Hepatocyte (in vitro differentiated cells): ENCODE measurements at regions not wholly inside any gene's neighbourhood (a gene's known extent, or its start where the extent isn't known, plus 50 kb on each side); places are given as distances from the start of the nearest gene placed in this dataset.
A peak's percentile ranks its signal among the peaks of the same experiment; 100 is the strongest.

Experiments
- DNase-seq: peaks from one replicate; pipeline ENCODE4 v3.0.0-alpha.2; 2016; ENCODE audit warnings: low spot score
- H2AFZ ChIP-seq: fragments of 200-600 bp; sonication (generic); 2 replicates; pipeline ENCODE4 v1.6.0; 2016; ENCODE audit warnings: antibody characterized with exemption, mild to moderate bottlenecking
- H3K27ac ChIP-seq: fragments of 200-600 bp; sonication (generic); 2 replicates; pipeline ENCODE4 v1.5.1; 2016; ENCODE audit warnings: mild to moderate bottlenecking
- H3K27me3 ChIP-seq: fragments of 200-600 bp; sonication (generic); 2 replicates; pipeline ENCODE4 v1.6.1; 2016
- H3K36me3 ChIP-seq: fragments of 200-600 bp; sonication (generic); replicated peaks from 2 replicates; pipeline ENCODE4 v1.5.1; 2016; ENCODE audit warnings: low read depth; ENCODE audit not compliant: insufficient read depth
- H3K4me1 ChIP-seq: fragments of 200-600 bp; sonication (generic); 2 replicates; pipeline ENCODE4 v1.5.1; 2016; ENCODE audit warnings: mild to moderate bottlenecking, moderate library complexity; ENCODE audit not compliant: insufficient read depth
- H3K4me2 ChIP-seq: fragments of 200-600 bp; sonication (generic); 2 replicates; pipeline ENCODE4 v1.6.0; 2016
- H3K4me3 ChIP-seq: fragments of 200-600 bp; sonication (generic); 2 replicates; pipeline ENCODE4 v1.5.1; 2016; ENCODE audit warnings: mild to moderate bottlenecking
- H3K79me2 ChIP-seq: fragments of 200-600 bp; sonication (generic); 2 replicates; pipeline ENCODE4 v1.6.0; 2017; ENCODE audit warnings: mild to moderate bottlenecking
- H3K9me2 ChIP-seq: fragments of 200-600 bp; sonication (generic); replicated peaks from 2 replicates; pipeline ENCODE4 v1.6.0; 2017; ENCODE audit warnings: mild to moderate bottlenecking; ENCODE audit not compliant: insufficient read depth
- H3K9me3 ChIP-seq: fragments of 200-600 bp; sonication (generic); 2 replicates; pipeline ENCODE4 v1.5.1; 2016; ENCODE audit warnings: low read depth, mild to moderate bottlenecking
- H4K20me1 ChIP-seq: fragments of 200-600 bp; sonication (generic); 2 replicates; pipeline ENCODE4 v1.6.0; 2016; ENCODE audit warnings: mild to moderate bottlenecking; ENCODE audit not compliant: insufficient read depth, poor library complexity, severe bottlenecking
- CTCF ChIP-seq: fragments of 200-600 bp; sonication (generic); IDR thresholded peaks from 2 replicates; pipeline ENCODE4 v1.5.1; 2016; ENCODE audit warnings: antibody characterized with exemption, mild to moderate bottlenecking; ENCODE audit not compliant: poor library complexity
- EZH2 ChIP-seq: fragments of 200-600 bp; sonication (generic); IDR thresholded peaks from 2 replicates; pipeline ENCODE4 v1.6.1; 2016; ENCODE audit warnings: antibody characterized with exemption, mild to moderate bottlenecking, borderline replicate concordance
- EZH2phosphoT487 ChIP-seq: fragments of 200-600 bp; sonication (generic); IDR thresholded peaks from one replicate; pipeline ENCODE4 v1.6.1; 2018; ENCODE audit warnings: antibody characterized with exemption, mild to moderate bottlenecking, low read depth, moderate library complexity; ENCODE audit not compliant: unreplicated experiment, severe bottlenecking
- WGBS: methylation state at CpG from one replicate; pipeline ENCODE4 v1.1.6; 2016; ENCODE audit warnings: low lambda C conversion rate; ENCODE audit errors: missing lambda C conversion rate; 5-methylcytosine and 5-hydroxymethylcytosine counted together

DNA sequence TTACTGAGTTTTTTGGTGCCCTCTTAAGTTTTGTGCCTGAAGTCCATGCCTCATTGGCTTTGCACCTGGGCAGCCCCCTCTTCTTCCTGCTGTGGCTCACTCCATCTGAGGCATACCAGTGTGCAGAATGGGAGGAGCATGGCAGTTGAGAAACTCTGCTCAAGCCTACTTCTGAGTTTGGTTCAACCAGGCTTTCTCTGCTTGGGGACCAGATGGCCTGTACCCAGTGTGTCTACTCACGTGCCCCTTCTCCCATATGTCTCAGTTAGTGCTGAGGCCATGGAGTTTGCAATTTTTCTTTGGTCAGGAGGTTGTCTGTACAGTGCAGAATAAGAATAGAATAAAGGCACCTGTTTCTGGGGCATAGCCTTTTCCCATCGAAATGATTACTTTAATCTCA, 383.3 kb upstream of the DDHD1 start:
- 92% methylated on average over 2 of the region's 2 CpGs for WGBS
- no peak for DNase-seq
- no peak overlapping the region for H3K27ac ChIP-seq
- TF ChIP-seq EZH2phosphoT487 (no peak), EZH2 (no peak), CTCF (no peak)
- H3K9me2 ChIP-seq, result no peaks in the 10 kb centered on the region
- H3K36me3 ChIP-seq, result no peaks in the 10 kb centered on the region
- no peaks in the 10 kb centered on the region for H4K20me1 ChIP-seq
- no peak overlapping the region for H3K4me3 ChIP-seq
- H2AFZ ChIP-seq, result no peak overlapping the region
- no peaks in the 10 kb centered on the region for H3K9me3 ChIP-seq
- H3K79me2 ChIP-seq, result no peaks in the 10 kb centered on the region
- peaks cover 16% of the 10 kb centered on the region for H3K4me1 ChIP-seq
- H3K27me3 ChIP-seq, result no peaks in the 10 kb centered on the region
- H3K4me2 ChIP-seq, result no peak overlapping the region

GRCh38 chr14:53534841-53535240, 381.7 kb upstream of the DDHD1 start:
- H3K27me3 ChIP-seq, result no peaks in the 10 kb centered on the region
- no peaks in the 10 kb centered on the region for H3K79me2 ChIP-seq
- no peak overlapping the region for H3K4me2 ChIP-seq
- H3K9me3 ChIP-seq, result no peaks in the 10 kb centered on the region
- no peak overlapping the region for H3K4me3 ChIP-seq
- H4K20me1 ChIP-seq, result no peaks in the 10 kb centered on the region
- H3K27ac ChIP-seq, result no peak overlapping the region
- peaks cover 16% of the 10 kb centered on the region for H3K4me1 ChIP-seq
- no peak for DNase-seq
- H2AFZ ChIP-seq, result no peak overlapping the region
- WGBS, result 73% methylated on average over 6 of the region's 6 CpGs
- TF ChIP-seq EZH2phosphoT487, result no peak
- no peaks in the 10 kb centered on the region for H3K36me3 ChIP-seq
- no peaks in the 10 kb centered on the region for H3K9me2 ChIP-seq

GRCh38 chr14:53533384-53533970, 380.4 kb upstream of the DDHD1 start:
- H3K4me3 ChIP-seq, result no peak overlapping the region
- H2AFZ ChIP-seq, result no peak overlapping the region
- no peak for DNase-seq
- TF ChIP-seq EZH2 (no peak), EZH2phosphoT487 (no peak), CTCF (no peak)
- H3K4me2 ChIP-seq, result no peak overlapping the region
- H4K20me1 ChIP-seq, result no peaks in the 10 kb centered on the region
- no peaks in the 10 kb centered on the region for H3K27me3 ChIP-seq
- H3K79me2 ChIP-seq, result no peaks in the 10 kb centered on the region
- H3K27ac ChIP-seq, result peak overlapping the region; percentile 66
- H3K9me2 ChIP-seq, result no peaks in the 10 kb centered on the region
- WGBS, result 91% methylated on average over 4 of the region's 4 CpGs
- no peaks in the 10 kb centered on the region for H3K9me3 ChIP-seq
- no peaks in the 10 kb centered on the region for H3K36me3 ChIP-seq
- peaks cover 16% of the 10 kb centered on the region for H3K4me1 ChIP-seq

- H4K20me1 ChIP-seq, result no peaks in the 10 kb centered on the region
- no peaks in the 10 kb centered on the region for H3K27me3 ChIP-seq
- 72% methylated on average over 6 of the region's 6 CpGs for WGBS
- no peaks in the 10 kb centered on the region for H3K36me3 ChIP-seq
- H3K79me2 ChIP-seq, result no peaks in the 10 kb centered on the region
- DNase-seq, result no peak
- no peaks in the 10 kb centered on the region for H3K9me3 ChIP-seq
- TF ChIP-seq EZH2, result no peak
- TF ChIP-seq CTCF, result no peak
- TF ChIP-seq EZH2phosphoT487, result no peak
- H3K4me1 ChIP-seq, result peaks cover 12% of the 10 kb centered on the region
- no peak overlapping the region for H3K4me2 ChIP-seq
- no peak overlapping the region for H2AFZ ChIP-seq
- H3K27ac ChIP-seq, result peak overlapping the region; percentile 66
- no peak overlapping the region for H3K4me3 ChIP-seq
- H3K9me2 ChIP-seq, result no peaks in the 10 kb centered on the region
Measured at GRCh38 chr14:53532853-53533252, 379.7 kb upstream of the DDHD1 start.
